ENCODE measurements at regions not wholly inside any gene's neighbourhood (a gene's known extent, or its start where the extent isn't known, plus 50 kb on each side); places are given as distances from the start of the nearest gene placed in this dataset.

- no peak for DNase-seq
Observed at GRCh38 chr2:221675201-221675908, 103.3 kb upstream of the EPHA4 start.

- DNase-seq = no peak
Observed at GRCh38 chr2:221674446-221674845, 102.3 kb upstream of the EPHA4 start.

- DNase-seq = no peak
Observed at GRCh38 chr2:221673248-221673647, 101.1 kb upstream of the EPHA4 start.

- DNase-seq = no peak
Observed at GRCh38 chr2:221671515-221671914, 99.4 kb upstream of the EPHA4 start.

- DNase-seq = no peak
Observed at GRCh38 chr2:221662689-221663391, 90.7 kb upstream of the EPHA4 start.

- no peak for DNase-seq
Observed at GRCh38 chr2:221657806-221658205, 85.7 kb upstream of the EPHA4 start.

GRCh38 chr2:221655300-221655699 is 83.2 kb upstream of the EPHA4 start:
- no peak for DNase-seq

GRCh38 chr2:221653182-221653581 is 81.1 kb upstream of the EPHA4 start:
- DNase-seq = no peak

- DNase-seq = no peak
Observed at GRCh38 chr2:221649051-221649775, 77.1 kb upstream of the EPHA4 start.

- DNase-seq = no peak
Observed at GRCh38 chr2:221642447-221642846, 70.3 kb upstream of the EPHA4 start.

GRCh38 chr2:221641181-221641871 is 69.2 kb upstream of the EPHA4 start:
- no peak for DNase-seq

GRCh38 chr2:221640686-221641085 is 68.6 kb upstream of the EPHA4 start:
- no peak for DNase-seq

- no peak for DNase-seq
Observed at GRCh38 chr2:221637851-221638250, 65.7 kb upstream of the EPHA4 start.

- DNase-seq = no peak
Observed at GRCh38 chr2:221635949-221636348, 63.8 kb upstream of the EPHA4 start.

- DNase-seq = no peak
Observed at GRCh38 chr2:221629468-221629867, 57.4 kb upstream of the EPHA4 start.

GRCh38 chr2:221624475-221624874 is 52.4 kb upstream of the EPHA4 start:
- no peak for DNase-seq

Measured in stimulated activated CD4-positive, alpha-beta T cell treated with anti-CD3 and anti-CD28 coated beads, Interleukin-15, amount 100 ng/mL, for 24 hours (primary cell).